Midbrain (tissue), 1 donor: ENCODE measurements at regions not wholly inside any gene's neighbourhood (a gene's known extent, or its start where the extent isn't known, plus 50 kb on each side); places are given as distances from the start of the nearest gene placed in this dataset.
"Not testable (repeated sequence)": the region's sequence is repeated elsewhere in the genome, so short reads cannot be mapped to it uniquely, and the experiment has no call there.

ENCODE experiments used
- DNase-seq: peaks from one replicate; lab custom pipeline; 2025; lab: John Stamatoyannopoulos, UW

DNA sequence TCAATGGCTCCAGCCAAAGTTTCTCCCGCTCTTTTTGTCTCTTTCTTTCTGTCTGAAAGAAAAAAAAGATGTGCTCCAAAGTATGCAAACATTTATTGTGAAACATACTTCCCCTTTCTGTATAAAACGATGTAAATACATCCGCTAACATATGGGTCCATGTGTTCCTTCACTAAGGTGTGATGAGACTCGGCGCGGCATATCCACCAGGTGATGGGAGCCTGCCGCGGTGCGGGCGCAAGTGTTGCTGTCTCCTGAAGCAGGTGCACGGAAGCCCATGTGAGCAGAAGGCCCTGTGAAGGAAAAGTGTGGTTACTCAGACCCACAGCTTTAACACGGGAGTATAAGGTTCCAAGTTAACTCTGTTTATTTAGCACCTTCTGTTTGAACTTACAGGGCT, 466.6 kb upstream of the C1orf87 start:
- no peak for DNase-seq

DNA sequence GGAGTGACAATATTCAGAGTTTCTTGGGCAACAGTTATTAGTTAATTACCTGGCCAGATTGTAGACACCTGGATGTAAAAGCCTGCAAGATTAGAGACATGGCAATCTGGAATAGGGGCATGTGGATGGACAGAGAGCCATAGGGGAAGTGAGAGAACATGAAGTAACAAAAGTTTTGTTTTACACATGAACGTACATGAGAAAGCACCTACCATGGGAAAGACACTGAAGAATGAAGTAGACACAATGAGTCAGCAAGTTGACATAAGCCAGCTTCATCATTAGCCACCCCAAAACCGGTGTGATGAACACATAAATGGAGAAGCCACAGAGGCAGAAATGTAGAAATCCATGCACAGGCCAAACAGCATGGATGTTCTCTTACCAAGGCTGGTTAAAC, 462.1 kb upstream of the C1orf87 start:
- DNase-seq = no peak

DNA sequence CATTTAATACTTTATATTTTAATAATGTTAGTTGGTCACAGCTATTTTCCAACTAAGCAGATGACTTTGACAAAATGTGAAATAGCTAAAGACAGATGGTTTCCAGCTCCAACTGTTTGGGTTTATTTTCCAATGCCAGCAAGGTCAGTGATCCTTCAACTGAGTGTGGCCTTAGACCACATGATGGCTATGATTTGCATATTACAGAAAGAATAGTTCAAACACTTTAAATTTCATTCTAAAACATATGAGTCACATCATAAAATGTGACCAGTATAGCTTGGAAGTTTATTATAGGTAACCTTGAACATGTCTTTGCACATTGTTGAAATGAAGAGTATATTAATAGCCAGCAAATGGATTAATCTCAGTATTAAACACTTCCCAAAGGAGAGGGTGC, 454.0 kb upstream of the C1orf87 start:
- no peak for DNase-seq

DNA sequence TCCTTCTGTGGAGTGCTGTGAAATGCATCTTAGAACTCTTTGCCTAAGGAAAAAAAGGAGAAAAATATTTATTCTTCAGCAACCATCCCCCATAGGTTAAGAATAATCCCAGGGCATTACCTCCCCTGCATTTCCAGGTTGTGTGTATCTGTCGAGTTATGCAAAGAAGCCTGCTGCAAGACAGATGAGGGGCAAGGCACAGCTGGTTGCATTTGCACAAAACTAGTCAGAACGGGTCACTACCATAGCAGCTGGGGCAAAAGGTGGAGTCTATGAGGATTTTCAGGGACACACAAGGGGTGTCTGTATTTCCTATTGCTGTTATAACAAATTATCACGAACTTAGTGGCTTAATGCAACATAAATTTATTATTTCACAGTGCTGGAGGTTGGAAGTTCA, 443.4 kb upstream of the C1orf87 start:
- DNase-seq = no peak

DNA sequence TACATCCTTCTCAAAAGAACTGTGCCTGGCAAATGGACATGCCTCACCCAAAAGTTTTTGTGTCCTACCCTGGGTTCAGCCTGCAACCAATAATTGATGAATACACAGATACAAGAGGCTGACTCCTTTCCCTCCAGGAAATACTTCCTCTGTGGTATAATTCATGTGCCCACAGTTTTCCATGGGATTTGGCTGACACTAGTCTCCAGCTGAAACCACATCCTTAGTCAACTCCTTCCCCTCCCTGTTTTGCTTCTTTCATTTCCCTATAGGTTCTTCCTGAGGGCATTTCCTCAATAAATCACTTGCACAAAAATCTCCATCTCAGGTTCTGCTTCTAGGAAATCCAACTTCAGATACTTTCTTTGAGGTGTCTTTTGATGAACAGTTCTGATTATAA, 436.6 kb upstream of the C1orf87 start:
- no peak for DNase-seq

DNA sequence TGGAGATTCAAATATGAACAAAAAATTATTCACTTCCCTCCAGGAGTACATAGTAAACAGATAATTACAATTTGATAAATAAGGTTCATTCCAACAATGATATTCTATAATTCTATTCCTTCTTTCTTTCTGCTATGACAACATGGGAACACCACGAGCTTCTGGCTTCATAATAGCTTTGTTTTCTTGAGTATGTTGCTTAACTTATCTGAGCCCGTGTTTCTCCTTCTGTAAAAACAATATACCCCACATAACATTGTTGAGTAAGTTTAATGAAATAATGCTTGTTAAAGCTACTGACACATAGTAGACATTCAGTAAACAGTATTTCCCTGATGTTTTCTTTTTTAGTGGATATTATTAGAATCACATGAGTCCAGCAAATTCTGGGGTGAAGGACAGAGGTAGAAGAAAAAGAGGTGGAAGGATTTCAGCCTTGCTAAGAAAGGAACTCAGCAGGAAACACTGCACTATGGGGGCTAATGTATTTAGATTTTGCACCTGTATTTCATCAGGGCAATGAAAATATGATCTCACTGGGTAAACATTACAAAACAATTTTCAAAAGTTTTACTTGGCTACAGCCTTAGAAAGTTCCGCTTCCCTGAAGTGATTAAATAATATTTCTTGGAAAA, 430.8 kb upstream of the C1orf87 start:
- DNase-seq = no peak

DNA sequence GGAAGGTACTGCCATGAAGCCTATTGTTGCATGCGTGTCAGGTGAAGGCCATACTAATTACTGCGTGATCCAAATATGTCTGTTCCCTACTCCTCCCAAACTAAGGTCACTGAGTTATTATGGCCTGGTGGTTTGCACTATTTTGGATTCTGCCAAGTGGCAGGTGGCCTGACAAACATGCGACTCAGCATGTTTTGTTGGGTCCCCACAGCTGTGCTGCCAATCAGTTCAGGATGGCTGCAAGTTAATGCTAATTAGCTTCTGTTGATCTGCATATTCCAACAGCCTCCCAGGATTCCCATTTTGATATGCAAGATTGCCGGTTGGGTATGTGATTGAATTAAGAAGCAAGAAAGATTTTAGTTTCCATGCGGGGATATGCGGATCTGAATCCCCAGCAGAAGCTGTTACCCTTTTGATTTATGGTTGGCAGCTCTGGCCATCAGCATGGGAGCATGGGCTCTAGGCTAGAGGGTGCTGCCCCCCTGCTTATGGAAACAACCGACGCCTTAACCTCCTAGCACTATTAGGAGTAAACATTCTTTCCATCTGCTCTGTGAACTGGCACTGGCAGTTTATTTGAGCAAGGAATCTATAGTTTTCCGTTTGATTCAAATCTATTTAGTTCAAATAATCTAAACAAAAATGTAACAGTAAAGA, 429.8 kb upstream of the C1orf87 start:
- DNase-seq = no peak

DNA sequence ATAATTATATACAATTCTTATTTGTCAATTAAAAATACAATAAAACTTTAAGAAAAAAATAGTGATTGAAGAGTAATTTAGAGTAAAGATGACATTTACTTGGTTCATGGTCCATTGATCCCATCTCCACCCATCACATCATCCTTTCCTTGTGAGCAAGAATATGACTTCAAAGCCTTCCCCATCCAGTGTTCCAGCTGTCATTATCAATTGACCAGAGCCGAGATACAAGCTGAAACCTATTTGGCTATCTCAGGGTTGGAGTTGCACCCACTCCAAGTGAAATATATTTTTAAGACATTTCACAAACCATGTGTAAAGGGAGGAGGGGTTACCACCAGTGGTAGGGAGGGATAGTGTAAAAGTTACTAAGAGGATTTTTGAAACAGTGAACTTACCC, 428.9 kb upstream of the C1orf87 start:
- DNase-seq = no peak

DNA sequence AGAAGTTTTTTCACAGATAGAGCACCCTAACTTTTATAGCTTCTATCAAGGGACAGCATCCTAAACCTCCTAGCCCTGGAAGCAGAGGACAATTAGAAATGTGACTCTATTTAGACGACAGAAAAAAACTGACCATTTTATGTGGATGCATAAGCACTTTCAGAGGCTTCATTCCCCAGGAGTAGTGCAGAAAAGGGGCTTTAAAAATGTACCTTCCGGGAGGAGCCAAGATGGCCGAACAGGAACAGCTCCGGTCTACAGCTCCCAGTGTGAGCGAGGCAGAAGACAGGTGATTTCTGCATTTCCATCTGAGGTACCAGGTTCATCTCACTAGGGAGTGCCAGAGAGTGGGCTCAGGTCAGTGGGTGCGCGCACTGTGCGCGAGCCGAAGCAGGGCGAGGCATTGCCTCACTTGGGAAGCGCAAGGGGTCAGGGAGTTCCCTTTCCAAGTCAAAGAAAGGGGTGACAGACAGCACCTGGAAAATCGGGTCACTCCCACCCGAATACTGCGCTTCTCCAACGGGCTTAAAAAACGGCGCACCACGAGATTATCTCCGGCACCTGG, 416.4 kb upstream of the C1orf87 start:
- DNase-seq = not testable (repeated sequence)

DNA sequence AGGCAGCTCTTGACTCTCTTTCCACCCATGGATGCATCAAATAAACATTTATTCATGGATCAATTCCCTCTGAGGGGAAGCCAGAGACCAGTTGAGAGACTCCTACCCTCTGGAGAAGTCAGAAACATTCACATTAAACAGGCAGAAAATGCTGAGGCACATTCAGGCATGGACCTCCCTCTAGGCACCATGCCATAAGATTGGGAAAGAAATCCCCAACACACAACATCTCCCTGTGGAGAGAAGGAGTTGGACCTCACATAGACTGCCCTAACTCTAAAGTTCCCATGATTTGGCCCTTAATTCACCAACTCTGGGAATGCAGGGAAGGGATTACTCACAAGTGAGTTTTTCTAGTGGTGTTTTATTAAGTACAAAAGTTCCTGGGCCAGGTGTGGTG, 415.3 kb upstream of the C1orf87 start:
- DNase-seq = no peak

DNA sequence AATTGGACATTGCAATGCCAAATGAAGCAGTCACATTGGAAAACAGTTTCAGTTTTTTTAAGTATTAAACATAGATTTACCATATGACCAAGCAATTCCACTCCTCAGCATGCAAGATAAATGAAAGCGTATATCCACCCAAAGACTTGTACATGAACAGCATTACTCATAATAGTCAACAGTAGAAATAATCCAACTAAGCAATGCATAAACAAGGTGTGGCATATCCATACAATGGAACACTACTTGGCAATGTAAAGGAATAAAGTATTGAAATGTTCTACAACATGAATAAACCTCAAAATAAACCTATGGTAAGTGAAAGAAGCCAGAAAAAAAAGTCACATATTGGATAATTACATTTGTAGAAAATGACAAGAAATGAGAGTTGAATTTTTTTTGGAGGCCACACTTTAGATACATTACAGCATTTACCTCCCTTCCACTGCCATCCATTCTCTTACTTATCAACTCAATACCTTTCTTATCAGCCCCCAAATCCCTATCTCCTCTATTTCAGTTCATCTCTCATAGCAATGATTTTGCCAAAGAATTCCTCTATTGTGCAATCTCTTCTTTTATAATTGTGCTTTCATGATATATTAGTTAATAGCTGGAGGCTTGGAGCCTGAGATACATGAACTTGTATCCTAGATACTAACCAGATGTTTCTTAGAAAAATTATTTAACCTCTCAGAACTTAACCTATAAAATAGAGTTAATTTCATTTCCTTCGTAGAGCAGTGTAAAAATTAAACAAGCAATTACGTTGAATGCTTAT, 414.2 kb upstream of the C1orf87 start:
- DNase-seq = no peak

DNA sequence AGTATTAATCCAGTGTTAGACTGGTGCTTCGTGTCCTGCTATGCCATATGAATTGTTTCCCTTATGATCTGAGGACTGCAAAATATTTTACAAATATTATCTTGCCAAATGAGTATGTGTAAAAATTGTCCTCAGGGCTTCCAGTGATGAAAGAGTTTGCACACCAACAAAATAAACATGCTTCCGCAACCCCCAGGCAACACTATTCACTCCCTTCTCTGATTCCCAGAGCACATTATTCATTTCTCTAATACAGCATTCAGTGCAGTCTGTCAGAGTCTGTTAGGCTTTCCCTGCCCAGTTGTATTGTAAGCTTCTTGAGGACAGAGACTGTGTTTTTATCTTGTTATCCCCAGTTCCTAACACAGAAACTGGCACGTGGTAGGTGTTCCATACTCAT, 409.9 kb upstream of the C1orf87 start:
- DNase-seq = no peak

DNA sequence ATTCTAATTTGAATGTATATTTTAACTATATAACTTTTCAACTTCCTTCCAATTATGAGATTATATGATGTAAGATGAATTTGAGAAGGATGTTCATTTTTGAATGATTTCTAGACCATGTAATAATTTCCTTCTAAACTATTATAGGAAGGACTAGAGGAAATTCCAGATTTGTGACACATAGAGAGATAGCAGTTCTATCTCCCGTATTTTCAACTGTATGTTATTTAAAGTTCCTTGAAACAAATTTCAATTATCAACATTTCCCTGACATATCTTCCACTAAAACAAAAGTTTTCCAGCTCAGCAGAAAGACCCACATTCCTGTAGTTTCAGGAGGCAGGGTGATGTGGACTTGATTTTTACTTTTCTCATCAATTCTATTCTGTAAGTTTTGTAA, 396.7 kb upstream of the C1orf87 start:
- DNase-seq = no peak

DNA sequence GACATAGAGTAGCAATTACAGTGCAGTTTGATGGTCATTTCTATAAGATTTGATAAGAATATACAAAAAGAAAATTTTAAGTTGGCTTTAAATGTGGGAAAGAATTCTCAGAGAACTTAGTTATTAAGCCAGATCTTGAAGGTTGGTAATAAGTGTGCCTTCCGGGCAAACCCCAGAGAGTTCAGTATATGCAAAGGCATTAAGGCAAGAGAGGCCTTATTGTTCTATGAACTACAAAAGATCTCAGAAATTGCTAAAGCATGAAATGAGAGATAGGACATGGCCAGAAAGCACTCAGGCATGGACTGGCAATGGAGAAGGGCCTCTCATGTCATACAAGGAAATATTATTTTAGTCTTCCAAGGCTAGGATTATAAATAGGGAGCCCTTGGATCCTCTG, 390.2 kb upstream of the C1orf87 start:
- DNase-seq = no peak

DNA sequence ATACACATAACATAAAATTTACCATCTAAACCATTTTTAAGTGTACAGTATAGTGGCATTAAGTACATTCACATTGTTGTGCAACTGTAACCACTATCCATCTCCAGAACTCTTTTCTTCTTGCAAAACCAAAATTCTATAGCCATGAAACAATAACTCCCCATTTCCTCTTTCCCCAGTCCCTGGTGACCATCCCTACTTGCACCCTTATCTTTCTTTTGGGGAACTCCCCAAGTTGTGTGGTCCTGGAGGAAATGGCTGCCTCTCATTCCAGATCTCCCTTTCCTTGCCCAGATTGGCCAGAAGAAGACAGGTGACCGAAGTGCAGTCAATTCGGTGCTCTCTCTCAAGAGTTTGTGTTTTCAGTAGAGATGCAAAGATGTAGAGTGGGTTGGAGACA, 389.6 kb upstream of the C1orf87 start:
- DNase-seq = no peak

DNA sequence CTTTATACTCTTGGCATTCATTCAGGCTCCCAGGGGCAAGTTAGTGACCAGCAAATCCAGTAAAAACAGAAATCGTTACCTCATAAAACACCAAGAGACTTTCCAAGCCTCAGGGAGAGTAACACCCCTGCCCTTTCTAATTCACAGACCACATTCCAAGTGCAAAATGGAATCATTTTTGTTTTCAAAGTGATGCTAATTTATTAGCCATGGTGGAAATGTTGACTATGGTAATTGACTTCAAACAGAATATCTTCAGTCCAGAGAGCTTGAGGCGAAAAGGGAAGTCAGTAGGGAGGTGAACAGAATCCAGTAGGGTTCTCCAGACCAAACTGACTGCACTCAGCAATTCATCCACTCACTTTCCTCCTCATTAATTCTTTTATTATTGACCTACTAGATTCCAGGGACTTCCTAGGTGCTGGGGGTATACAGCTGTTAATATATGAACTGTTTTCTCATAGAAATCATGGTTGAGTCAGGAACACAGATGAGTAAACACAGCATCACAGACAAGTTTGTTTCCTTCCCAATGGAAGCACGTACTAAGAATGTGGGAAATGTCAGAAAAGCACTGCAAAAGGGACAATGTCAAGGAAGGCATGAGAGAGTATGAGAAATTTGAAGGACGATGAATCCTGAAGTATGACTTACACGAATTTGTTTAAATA, 388.5 kb upstream of the C1orf87 start:
- DNase-seq = no peak

DNA sequence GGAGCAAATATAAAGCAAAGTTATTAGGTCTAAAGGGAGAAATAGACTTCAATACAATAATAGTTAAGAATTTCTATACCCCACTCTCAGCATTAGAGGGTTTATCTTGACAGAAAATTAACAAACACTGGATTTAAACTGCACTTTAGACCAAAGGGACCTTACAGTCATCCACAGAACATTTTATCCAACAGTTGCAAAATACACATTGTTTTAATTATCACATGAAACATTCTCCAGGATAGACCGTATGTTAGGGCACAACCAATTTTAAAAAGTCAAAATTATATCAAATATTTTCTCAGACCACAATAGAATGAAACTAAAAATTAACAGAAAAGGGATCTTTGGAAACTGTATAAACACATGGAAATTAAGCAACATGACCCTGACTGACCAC, 384.5 kb upstream of the C1orf87 start:
- DNase-seq = no peak

DNA sequence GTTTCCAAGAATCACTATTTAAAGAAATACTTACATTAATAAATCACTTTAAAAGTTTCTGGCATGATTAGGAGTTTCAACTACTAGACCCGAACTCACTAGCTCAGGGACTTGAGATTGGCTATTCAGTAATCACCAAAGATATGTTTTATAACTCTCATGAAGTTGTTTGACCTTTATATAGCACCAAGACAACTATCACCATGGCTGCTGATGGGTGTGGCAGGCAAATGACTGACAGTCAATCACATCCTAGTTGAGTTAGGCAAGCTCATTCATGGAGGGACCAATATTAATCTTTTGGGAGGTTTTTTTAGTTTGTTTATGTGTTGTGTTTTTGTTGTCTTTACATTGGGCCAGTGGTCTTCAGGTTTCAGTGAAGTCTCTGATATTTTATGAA, 376.3 kb upstream of the C1orf87 start:
- no peak for DNase-seq

DNA sequence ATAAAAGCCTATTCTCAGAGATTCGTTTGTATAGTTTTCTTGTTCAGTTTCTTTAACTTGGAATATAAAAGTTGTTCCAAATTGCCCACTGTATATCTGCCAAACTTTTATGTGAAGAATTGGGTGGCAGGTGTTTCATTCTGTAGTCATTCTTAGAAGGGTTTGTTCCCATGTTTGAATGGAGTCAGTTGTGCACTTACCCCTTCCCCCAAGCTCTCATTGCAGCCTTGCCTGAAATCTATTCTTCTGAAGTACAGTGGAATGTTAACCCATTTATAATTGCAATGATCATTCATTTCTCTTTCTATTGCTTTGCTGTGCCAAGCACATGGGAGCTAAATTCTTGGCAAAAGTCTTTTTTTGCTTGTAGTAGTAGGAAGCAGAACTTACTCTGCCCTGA, 375.3 kb upstream of the C1orf87 start:
- no peak for DNase-seq

DNA sequence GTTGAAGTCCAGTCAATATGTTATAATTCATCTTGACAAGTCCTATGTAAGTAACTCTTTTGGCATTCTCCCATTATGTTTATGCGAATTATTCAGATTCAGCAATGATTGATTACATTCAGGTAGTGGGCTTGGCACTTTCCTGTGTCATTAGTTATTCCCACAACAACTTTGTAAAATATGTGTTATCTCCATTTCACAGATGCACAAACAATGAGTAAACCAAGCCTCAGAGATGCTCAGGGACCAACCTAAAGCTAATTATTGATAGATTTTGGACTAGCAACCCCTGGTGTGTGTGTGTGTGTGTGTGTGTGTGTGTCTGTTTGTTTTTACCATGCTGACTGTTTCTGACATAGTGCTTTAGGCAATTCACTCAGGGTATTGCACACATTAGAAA, 371.1 kb upstream of the C1orf87 start:
- no peak for DNase-seq

DNA sequence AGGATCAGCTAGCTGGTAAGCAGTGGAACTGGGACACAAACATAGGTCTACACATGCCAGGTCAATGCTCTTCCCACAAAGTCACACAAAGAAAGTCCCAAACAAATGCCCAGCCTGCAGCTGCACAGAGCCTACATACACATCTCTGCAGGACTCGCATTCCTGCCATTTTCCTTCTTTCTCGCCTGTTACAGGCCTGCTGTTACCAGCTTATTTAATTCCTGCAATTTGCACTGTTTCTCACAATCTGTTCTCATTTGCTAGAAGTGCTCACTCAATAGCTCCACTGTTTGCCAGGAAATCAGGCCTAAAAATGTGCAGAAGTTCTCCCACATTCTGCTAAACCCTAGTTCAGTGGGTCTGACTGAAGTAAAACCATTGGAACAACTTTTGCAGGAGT, 362.6 kb upstream of the C1orf87 start:
- no peak for DNase-seq

DNA sequence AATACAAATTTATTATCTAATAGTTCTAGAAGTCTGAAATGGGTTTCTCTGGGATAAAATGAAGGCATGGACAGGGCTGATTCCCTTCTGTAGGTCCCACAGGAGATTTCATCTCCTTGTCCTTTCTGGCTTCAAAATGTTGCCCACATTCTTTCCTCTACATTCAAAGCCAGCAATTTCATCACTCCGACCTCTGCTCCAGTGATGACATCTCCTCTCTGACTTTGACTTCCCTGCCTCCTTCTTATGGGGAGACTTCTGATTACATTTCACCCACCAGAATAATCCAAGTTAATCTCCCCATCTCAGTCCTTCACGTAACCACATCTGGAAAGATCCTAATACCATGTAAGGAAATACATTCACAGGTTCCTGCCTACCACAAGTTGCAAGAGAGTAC, 358.0 kb upstream of the C1orf87 start:
- no peak for DNase-seq

DNA sequence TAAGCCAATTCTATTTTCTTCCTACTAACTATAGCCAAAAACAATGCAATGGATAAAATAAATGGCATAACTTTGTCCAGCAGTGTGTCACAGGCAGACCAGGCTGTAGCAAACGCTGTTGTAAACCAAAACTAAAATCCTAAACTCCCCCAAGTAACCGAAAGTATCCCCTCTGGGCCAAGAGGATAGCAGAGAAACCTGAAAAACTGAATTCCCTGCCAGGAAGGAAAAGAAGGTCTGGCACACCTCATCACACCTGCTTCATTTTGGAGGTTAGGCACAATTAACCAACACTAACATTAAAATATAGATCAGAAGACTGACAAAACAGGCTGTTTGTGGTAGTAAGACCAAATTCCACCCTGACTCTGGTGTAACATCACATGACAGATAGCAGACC, 356.8 kb upstream of the C1orf87 start:
- DNase-seq = no peak
